Lower leg skin (tissue), 4 donors: ENCODE measurements at regions not wholly inside any gene's neighbourhood (a gene's known extent, or its start where the extent isn't known, plus 50 kb on each side); places are given as distances from the start of the nearest gene placed in this dataset.
"Not testable (repeated sequence)": the region's sequence is repeated elsewhere in the genome, so short reads cannot be mapped to it uniquely, and the experiment has no call there.

Source experiments
- DNase-seq, 2 donors: peaks; one replicate each; pipeline ENCODE4 v3.0.0-alpha.2; 2019; ENCODE audit warnings: low spot score in 2 of 2
- H3K4me3 ChIP-seq: fragments of 200-600 bp; sonication (generic); 2 replicates; pipeline ENCODE4 v1.5.1; 2017; ENCODE audit warnings: mild to moderate bottlenecking, low read depth; ENCODE audit not compliant: poor library complexity, severe bottlenecking
- POLR2A ChIP-seq, 2 donors: fragments of 450-650 bp; IDR thresholded peaks; one replicate each; pipeline ENCODE4 v1.6.1; 2016 to 2017; ENCODE audit warnings: antibody characterized with exemption in 2 of 2, mild to moderate bottlenecking in 1 of 2, moderate library complexity in 1 of 2
- WGBS, 2 donors: methylation state at CpG; one replicate each; pipeline ENCODE4 v1.1.5; 2018; 5-methylcytosine and 5-hydroxymethylcytosine counted together
- intact Hi-C: fragments of 100-400 bp; cut with DNase I; formaldehyde crosslinking; loops from one replicate; pipeline ENCODE4 v1.15.0; 2023; ENCODE audit warnings: low total_unique reads
- TF ChIP-seq, protein P1 (sequence below), 3 donors: fragments of 450-650 bp; IDR thresholded peaks; one replicate each; pipeline ENCODE4 v1.5.1; 2016; ENCODE audit warnings: antibody characterized with exemption in 3 of 3, mild to moderate bottlenecking in 3 of 3, moderate library complexity in 2 of 3

DNA sequence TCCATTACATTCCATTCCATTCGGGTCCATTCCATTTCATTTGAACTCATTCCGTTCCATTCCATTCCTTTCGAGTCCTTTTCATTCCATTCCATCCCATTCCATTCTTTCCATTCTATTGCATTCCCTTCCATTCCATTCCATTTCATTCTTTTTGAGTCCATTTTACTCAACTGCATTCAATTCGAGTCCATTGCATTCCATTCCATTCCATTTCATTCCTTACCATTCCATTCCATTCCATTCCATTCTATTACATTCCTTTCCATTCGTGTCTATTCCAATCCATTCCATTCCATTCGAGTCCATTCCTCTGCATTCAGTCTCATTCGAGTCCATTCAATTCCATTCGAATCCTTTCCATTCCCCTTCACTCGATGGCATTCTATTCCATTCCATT lies 1128.8 kb downstream of the RPIA start:
- 67 to 75% methylated on average over 9 of the region's 9 CpGs for WGBS, 2 donors
- intact Hi-C loops = no loop called here
- DNase-seq = no peak
- no peak for TF ChIP-seq POLR2A (IDR thresholded peaks at IDR 0.05)
- TF ChIP-seq, protein P1, sequence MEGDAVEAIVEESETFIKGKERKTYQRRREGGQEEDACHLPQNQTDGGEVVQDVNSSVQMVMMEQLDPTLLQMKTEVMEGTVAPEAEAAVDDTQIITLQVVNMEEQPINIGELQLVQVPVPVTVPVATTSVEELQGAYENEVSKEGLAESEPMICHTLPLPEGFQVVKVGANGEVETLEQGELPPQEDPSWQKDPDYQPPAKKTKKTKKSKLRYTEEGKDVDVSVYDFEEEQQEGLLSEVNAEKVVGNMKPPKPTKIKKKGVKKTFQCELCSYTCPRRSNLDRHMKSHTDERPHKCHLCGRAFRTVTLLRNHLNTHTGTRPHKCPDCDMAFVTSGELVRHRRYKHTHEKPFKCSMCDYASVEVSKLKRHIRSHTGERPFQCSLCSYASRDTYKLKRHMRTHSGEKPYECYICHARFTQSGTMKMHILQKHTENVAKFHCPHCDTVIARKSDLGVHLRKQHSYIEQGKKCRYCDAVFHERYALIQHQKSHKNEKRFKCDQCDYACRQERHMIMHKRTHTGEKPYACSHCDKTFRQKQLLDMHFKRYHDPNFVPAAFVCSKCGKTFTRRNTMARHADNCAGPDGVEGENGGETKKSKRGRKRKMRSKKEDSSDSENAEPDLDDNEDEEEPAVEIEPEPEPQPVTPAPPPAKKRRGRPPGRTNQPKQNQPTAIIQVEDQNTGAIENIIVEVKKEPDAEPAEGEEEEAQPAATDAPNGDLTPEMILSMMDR (IDR thresholded peaks at IDR 0.05) = no peak
- no peak overlapping the region for H3K4me3 ChIP-seq

DNA sequence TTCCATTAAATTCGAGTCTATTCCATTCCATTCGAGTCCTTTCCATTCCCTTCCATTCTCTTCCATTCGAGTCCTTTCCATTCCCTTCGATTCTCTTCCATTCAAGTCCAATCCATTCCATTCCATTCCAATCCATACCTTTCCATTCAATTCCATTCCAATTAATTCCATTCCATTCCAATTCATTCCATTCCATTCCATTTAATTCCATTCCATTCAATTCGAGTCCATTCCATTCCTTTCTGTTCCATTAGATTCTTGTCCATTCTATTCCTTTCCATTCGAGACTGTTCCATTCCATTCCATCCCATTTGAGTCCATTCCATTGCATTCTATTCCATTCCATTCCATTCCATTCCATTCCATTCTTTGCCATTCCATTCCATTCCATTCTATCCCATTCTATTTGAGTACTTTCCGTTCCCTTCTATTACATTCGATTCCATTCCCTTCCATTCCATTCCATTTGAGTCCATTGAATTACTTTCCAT lies 1130.0 kb downstream of the RPIA start:
- 65 to 74% methylated on average over 8 of the region's 8 CpGs for WGBS, 2 donors
- TF ChIP-seq, protein P1 (IDR thresholded peaks at IDR 0.05) = no peak
- TF ChIP-seq POLR2A (IDR thresholded peaks at IDR 0.05) = no peak

DNA sequence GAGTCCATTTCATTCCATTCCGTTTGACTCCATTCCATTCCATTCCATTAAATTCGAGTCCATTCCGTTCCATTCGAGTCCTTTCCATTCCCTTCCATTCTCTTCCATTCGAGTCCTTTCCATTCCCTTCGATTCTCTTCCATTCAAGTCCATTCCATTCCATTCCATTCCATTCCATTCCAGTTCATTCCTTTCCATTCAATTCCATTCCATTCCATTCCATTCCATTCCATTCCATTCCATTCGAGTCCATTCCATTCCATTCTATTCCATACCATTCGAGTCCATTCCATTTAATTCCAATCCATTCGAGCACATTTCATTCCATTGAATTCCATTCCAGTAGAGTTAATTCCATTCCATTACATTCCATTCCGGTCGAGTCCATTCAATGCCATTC lies 1130.9 kb downstream of the RPIA start:
- 73 to 80% methylated on average over 11 of the region's 11 CpGs for WGBS, 2 donors
- H3K4me3 ChIP-seq, DNase-seq, intact Hi-C loops: not testable (repeated sequence)

More for the DNA sequence above, 1130.0 kb downstream of the RPIA start:
- DNase-seq = no peak
- intact Hi-C loops = no loop called here
- no peak overlapping the region for H3K4me3 ChIP-seq

DNA sequence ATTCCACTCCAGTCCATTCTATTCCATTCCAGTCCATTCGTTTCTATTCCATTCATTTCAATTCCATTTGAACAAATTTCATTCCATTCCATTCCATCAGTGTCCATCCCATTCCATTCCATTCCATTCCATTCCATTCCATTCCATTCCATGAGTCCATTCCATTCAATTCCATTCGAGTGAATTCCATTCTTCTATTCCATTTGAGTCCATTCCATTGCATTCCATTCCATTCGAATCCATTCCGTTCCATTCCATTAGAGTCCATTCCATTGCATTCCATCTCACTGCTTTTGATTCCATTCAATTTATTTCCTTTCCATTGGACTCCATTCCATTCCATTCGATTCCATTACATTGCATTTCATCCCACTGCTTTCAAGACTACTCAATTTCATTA lies 1132.1 kb downstream of the RPIA start:
- intact Hi-C loops = no loop called here
- H3K4me3 ChIP-seq = no peak overlapping the region
- 67 to 72% methylated on average over 5 of the region's 5 CpGs for WGBS, 2 donors
- TF ChIP-seq POLR2A (IDR thresholded peaks at IDR 0.05) = no peak
- TF ChIP-seq, protein P1 (IDR thresholded peaks at IDR 0.05) = no peak
- no peak for DNase-seq

DNA sequence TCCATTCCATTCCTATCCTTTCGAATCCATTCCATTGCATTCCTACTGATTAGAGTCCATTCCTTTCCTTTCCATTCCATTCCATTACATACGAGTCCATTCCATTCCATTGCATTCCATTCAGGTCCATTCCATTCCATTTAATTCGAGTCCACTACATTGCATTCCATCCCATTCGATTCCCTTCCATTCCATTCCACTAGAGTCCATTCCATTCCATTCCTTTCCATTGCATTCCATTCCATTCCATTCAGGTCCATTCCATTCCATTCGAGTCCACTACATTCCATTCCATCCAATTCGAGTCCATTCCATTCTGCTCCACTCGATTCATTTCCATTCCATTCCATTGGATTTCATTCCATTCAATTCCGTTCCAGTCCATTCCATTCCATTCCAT lies 1133.6 kb downstream of the RPIA start:
- H3K4me3 ChIP-seq = no peak overlapping the region
- intact Hi-C loops = no loop called here
- 75 to 84% methylated on average over 8 of the region's 8 CpGs for WGBS, 2 donors
- DNase-seq = no peak
- no peak for TF ChIP-seq POLR2A (IDR thresholded peaks at IDR 0.05)
- TF ChIP-seq, protein P1 (IDR thresholded peaks at IDR 0.05) = no peak

DNA sequence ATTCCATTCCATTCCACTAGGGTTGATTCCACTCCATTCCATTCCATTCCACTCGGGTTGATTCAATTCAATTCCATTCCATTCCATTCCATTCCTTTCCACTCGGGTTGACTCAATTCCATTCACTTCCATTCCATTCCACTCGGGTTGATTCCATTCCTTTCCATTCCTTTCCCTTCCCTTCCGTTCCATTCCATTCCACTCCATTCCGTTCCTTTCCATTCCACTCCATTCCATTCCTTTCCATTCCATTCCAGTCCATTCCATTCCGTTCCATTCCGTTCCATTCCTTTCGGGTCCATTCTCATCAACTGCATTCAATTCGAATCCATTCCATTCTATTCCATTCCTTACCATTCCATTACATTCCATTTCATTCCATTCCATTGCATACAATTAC lies 1135.3 kb downstream of the RPIA start:
- H3K4me3 ChIP-seq, DNase-seq, intact Hi-C loops: not testable (repeated sequence)
- 72 to 75% methylated on average over 9 of the region's 9 CpGs for WGBS, 2 donors

DNA sequence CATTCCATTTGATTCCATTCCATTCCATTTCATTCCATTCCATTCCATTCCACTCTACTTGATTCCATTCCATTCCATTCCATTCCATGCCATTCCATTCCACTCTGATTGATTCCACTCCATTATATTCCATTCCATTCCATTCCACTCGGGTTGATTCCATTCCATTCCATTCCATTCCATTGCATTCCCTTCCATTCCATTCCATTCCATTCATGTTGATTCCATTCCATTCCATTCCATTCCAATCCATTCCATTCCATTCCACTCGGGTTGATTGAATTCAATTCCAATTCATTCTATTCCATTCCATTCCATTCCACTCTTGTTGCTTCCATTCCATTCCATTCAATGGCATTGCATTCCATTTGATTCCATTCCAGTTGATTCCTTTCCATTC lies 1136.4 kb downstream of the RPIA start:
- WGBS, 2 donors = 56 to 57% methylated on average over 2 of the region's 2 CpGs
- H3K4me3 ChIP-seq, intact Hi-C loops, DNase-seq: not testable (repeated sequence)

DNA sequence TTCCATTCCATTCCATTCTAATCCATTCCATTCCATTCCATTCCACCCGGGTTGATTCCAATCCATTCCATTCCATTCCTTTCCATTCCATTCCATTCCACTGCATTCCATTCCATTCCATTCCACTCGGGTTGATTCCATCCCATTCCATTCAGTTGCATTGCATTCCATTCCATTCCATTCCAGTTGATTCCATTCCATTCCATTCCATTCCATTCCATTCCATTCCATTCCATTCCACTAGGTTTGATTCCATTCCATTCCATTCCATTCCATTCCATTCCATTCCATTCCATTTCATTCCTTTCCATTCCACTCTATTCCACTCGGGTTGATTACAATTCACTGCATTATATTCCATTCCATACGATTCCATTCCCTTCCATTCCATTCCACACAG lies 1136.9 kb downstream of the RPIA start:
- 65 to 78% methylated on average over 4 of the region's 4 CpGs for WGBS, 2 donors
- DNase-seq, intact Hi-C loops, H3K4me3 ChIP-seq: not testable (repeated sequence)

DNA sequence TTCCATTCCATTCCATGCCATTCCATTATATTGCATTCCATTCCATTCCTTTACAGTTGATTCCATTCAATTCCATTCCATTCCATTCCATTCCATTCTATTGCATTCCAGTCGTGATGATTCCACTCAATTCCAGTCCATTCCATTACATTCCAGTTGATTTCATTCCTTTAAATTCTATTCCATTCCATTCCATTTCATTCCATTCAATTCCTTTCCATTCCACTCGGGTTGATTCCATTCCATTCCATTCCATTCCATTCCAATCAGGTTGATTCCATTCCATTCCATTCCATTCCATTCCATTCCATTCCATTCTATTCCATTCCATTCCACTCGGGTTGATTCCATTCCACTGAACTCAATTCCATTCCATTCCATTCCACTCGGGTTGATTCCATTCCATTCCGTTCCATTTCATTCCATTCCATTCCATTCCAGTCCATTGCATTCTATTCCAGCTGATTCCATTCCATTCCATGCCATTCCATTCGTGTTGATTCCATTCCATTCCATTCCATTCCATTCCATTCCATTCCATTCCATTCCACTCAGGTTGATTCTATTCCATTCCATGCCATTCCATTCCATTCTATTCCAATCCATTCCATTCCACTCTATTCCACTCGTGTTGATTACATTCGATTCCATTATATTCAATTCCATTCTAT lies 1137.6 kb downstream of the RPIA start:
- 62 to 69% methylated on average over 8 of the region's 8 CpGs for WGBS, 2 donors
- DNase-seq, H3K4me3 ChIP-seq, intact Hi-C loops: not testable (repeated sequence)
